AG04450 (cell line): ENCODE measurements at regions not wholly inside any gene's neighbourhood (a gene's known extent, or its start where the extent isn't known, plus 50 kb on each side); places are given as distances from the start of the nearest gene placed in this dataset.

Experiments used
- CTCF ChIA-PET: fragments of 300-600, 350-600 bp; formaldehyde crosslinking; extraction: SDS; loops from one replicate; lab custom pipeline; 2022; ENCODE audit warnings: antibody characterized with exemption, inconsistent platforms; lab: Charles Lee
- POLR2A ChIA-PET: fragments of 350-600 bp; formaldehyde crosslinking; extraction: SDS; loops from one replicate; lab custom pipeline; 2021; ENCODE audit warnings: antibody characterized with exemption, inconsistent platforms; lab: Yijun Ruan, JAX
- DNase-seq: peaks from one replicate; pipeline ENCODE4 v3.0.0-alpha.2; 2011; ENCODE audit warnings: low read depth, low spot score
- H3K27ac ChIP-seq: one replicate; pipeline ENCODE4 v1.5.1; 2012; ENCODE audit warnings: low read depth, low read length, control low read depth
- H3K27me3 ChIP-seq: one replicate; pipeline ENCODE4 v1.6.0; 2012; ENCODE audit warnings: low read length; ENCODE audit not compliant: control insufficient read depth, insufficient read depth
- H3K4me3 ChIP-seq: 2 replicates; pipeline ENCODE4 v1.5.1; 2011; ENCODE audit warnings: mild to moderate bottlenecking, low read depth, low read length, control low read depth
- H3K9me3 ChIP-seq: 2 replicates; pipeline ENCODE4 v1.5.1; 2012; ENCODE audit warnings: low read length; ENCODE audit not compliant: control insufficient read depth, insufficient read depth
- TF ChIP-seq, protein P1 (sequence below): IDR thresholded peaks from 2 replicates; pipeline ENCODE4 v1.5.1; 2011; ENCODE audit warnings: low read depth, low read length, control low read depth, inconsistent platforms

DNA sequence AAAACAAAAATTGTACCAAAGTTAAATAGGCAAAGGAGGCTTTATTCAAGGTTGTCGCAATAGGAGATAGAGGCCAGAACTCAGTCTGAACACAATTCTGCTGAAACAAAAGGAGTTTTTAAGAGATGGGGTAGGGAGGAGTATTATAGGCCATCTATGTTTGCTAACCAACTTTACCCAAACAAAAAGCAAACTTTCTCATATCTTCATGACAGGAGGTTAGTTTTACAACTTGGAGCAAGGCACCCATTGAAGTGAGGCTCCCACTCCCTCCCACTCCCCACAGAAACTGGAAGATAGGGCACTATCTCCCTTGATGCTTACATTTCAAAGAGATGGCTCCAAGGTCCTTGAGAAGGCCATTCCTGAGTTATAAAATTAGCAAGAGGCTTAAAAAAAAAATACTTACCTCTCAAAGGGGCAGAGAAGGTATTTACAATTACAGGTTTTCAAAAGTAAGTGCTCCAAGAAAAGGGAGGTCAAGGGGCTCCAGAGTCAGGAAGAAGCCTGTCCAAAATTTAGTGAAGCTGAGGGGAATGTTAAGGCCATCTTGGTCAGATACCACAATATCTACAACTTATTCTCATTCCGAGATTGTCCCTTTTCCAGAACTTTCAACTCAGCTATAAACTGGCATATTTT lies 84.4 kb upstream of the DHRS4 start:
- no peak for DNase-seq
- ChIA-PET POLR2A (no interaction called here), CTCF (interaction anchor here (0.6 kb wide), 1 partner anchor 842 kb away, joined by 3 read pairs; no protein-coding TSS in a partner anchor)
- no peak overlapping the region for H3K27ac ChIP-seq
- no peaks in the 10 kb centered on the region for H3K9me3 ChIP-seq
- H3K27me3 ChIP-seq: no peaks in the 10 kb centered on the region
- TF ChIP-seq, protein P1, sequence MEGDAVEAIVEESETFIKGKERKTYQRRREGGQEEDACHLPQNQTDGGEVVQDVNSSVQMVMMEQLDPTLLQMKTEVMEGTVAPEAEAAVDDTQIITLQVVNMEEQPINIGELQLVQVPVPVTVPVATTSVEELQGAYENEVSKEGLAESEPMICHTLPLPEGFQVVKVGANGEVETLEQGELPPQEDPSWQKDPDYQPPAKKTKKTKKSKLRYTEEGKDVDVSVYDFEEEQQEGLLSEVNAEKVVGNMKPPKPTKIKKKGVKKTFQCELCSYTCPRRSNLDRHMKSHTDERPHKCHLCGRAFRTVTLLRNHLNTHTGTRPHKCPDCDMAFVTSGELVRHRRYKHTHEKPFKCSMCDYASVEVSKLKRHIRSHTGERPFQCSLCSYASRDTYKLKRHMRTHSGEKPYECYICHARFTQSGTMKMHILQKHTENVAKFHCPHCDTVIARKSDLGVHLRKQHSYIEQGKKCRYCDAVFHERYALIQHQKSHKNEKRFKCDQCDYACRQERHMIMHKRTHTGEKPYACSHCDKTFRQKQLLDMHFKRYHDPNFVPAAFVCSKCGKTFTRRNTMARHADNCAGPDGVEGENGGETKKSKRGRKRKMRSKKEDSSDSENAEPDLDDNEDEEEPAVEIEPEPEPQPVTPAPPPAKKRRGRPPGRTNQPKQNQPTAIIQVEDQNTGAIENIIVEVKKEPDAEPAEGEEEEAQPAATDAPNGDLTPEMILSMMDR: no peak
- no peak overlapping the region for H3K4me3 ChIP-seq

GRCh38 chr14:23876160-23876750 lies 77.3 kb upstream of the DHRS4 start:
- no peaks in the 10 kb centered on the region for H3K9me3 ChIP-seq
- DNase-seq: no peak
- POLR2A ChIA-PET: no interaction called here
- TF ChIP-seq, protein P1: no peak
- no peak overlapping the region for H3K4me3 ChIP-seq
- no peak overlapping the region for H3K27ac ChIP-seq
- CTCF ChIA-PET: no interaction called here
- H3K27me3 ChIP-seq: no peaks in the 10 kb centered on the region

GRCh38 chr14:23877111-23877510 lies 76.5 kb upstream of the DHRS4 start:
- Histone ChIP-seq H3K9me3 (no peaks in the 10 kb centered on the region), H3K27ac (no peak overlapping the region), H3K27me3 (no peaks in the 10 kb centered on the region), H3K4me3 (no peak overlapping the region)
- ChIA-PET POLR2A (no interaction called here), CTCF (no interaction called here)
- TF ChIP-seq, protein P1: no peak
- DNase-seq: no peak

DNA sequence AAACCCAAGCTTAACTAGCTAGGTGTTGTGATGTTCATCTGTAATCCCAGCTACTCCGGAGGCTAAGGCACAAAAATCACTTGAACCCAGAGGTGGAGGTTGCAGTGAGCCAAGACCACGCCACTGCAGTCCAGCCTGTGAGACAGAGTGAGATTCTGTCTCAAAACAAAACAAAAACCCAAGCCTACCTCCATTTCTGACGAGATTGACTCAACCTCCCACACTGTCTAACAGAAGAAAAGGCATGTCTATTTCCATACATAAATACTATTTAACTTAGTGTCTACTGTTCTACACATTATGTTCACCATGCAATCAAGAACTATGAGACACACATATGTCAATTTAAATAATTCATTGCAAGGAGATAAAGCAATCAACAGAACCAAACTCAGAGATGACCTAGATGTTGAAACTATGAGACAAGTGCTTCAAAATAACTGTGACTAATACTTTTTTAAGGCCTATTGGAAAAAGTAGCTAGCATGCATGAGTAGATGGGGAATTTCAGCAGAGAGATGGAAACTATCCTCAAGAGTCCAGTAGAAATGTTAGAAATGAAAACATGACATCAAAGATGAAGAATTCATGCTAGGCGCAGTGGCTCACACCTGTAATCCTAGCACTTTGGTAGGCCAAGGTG lies 75.9 kb upstream of the DHRS4 start:
- no peak overlapping the region for H3K4me3 ChIP-seq
- ChIA-PET POLR2A (interaction anchor here (0.6 kb wide), 1 partner anchor 183 kb away, joined by 7 read pairs; no protein-coding TSS in a partner anchor), CTCF (no interaction called here)
- TF ChIP-seq, protein P1: no peak
- no peak overlapping the region for H3K27ac ChIP-seq
- no peaks in the 10 kb centered on the region for H3K9me3 ChIP-seq
- no peak for DNase-seq
- no peaks in the 10 kb centered on the region for H3K27me3 ChIP-seq

DNA sequence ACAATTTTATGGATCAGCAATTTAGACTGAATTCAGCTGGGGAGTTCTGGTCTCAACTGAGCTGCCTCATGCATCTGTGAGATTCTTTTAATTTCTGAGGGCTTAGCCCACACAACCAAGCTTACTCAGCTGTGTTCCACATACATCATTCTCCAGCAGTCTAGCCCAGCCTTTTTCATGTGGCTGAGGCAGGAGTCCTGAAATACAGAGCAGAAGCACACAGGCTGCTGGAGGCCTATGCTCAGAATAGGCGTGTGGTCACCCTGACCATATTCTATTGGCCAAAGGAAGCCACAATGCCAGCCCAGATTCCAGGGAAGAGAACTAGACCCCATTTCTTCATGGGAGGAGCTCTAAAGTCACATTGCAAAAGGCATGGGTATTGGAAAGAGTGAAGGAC lies 72.3 kb upstream of the DHRS4 start:
- POLR2A ChIA-PET: no interaction called here

More for the DNA sequence above, 72.3 kb upstream of the DHRS4 start:
- no peaks in the 10 kb centered on the region for H3K27me3 ChIP-seq
- CTCF ChIA-PET: interaction anchor here (1.2 to 1.5 kb wide), 2 partner anchors 30 to 215 kb away, joined by 3 to 5 read pairs; no protein-coding TSS in a partner anchor
- no peaks in the 10 kb centered on the region for H3K9me3 ChIP-seq
- no peak overlapping the region for H3K4me3 ChIP-seq
- no peak for DNase-seq
- TF ChIP-seq, protein P1: no peak
- no peak overlapping the region for H3K27ac ChIP-seq
